ENCODE measurements at regions not wholly inside any gene's neighbourhood (a gene's known extent, or its start where the extent isn't known, plus 50 kb on each side); places are given as distances from the start of the nearest gene placed in this dataset.
"Not testable (repeated sequence)": the region's sequence is repeated elsewhere in the genome, so short reads cannot be mapped to it uniquely, and the experiment has no call there.

- not testable (repeated sequence) for DNase-seq (ENCODE audit: low spot score)
Observed at GRCh38 chr1:196002296-196002695, 605.9 kb downstream of the KCNT2 start.

- DNase-seq (ENCODE audit: low spot score): no peak
Observed at GRCh38 chr1:196001188-196001587, 607.1 kb downstream of the KCNT2 start.

- no peak for DNase-seq (ENCODE audit: low spot score)
Observed at GRCh38 chr1:195999022-195999421, 609.2 kb downstream of the KCNT2 start.

GRCh38 chr1:195981448-195982139 lies 626.6 kb downstream of the KCNT2 start:
- DNase-seq (ENCODE audit: low spot score): no peak

GRCh38 chr1:195979646-195980045 lies 628.6 kb downstream of the KCNT2 start:
- DNase-seq (ENCODE audit: low spot score): no peak

GRCh38 chr1:195973311-195973904 lies 634.8 kb downstream of the KCNT2 start:
- DNase-seq (ENCODE audit: low spot score): no peak

GRCh38 chr1:195971589-195971988 lies 636.7 kb downstream of the KCNT2 start:
- DNase-seq (ENCODE audit: low spot score): no peak

- DNase-seq (ENCODE audit: low spot score): no peak
Observed at GRCh38 chr1:195970209-195970608, 638.0 kb downstream of the KCNT2 start.

GRCh38 chr1:195965475-195965874 lies 642.8 kb downstream of the KCNT2 start:
- DNase-seq (ENCODE audit: low spot score): no peak

GRCh38 chr1:195965036-195965435 lies 643.2 kb downstream of the KCNT2 start:
- no peak for DNase-seq (ENCODE audit: low spot score)

GRCh38 chr1:195964516-195964915 lies 643.7 kb downstream of the KCNT2 start:
- no peak for DNase-seq (ENCODE audit: low spot score)

GRCh38 chr1:195962051-195962450 lies 646.2 kb downstream of the KCNT2 start:
- DNase-seq (ENCODE audit: low spot score): no peak

- no peak for DNase-seq (ENCODE audit: low spot score)
Observed at GRCh38 chr1:195960580-195960979, 647.7 kb downstream of the KCNT2 start.

- DNase-seq (ENCODE audit: low spot score): no peak
Observed at GRCh38 chr1:195958131-195958530, 650.1 kb downstream of the KCNT2 start.

- no peak for DNase-seq (ENCODE audit: low spot score)
Observed at GRCh38 chr1:195956845-195957244, 651.4 kb downstream of the KCNT2 start.

GRCh38 chr1:195954848-195955247 lies 653.4 kb downstream of the KCNT2 start:
- DNase-seq (ENCODE audit: low spot score): no peak

GRCh38 chr1:195951313-195951712 lies 656.9 kb downstream of the KCNT2 start:
- DNase-seq (ENCODE audit: low spot score): no peak

GRCh38 chr1:195948123-195948895 lies 659.9 kb downstream of the KCNT2 start:
- no peak for DNase-seq (ENCODE audit: low spot score)

GRCh38 chr1:195946500-195946899 lies 661.7 kb downstream of the KCNT2 start:
- no peak for DNase-seq (ENCODE audit: low spot score)

- no peak for DNase-seq (ENCODE audit: low spot score)
Observed at GRCh38 chr1:195941795-195942194, 666.4 kb downstream of the KCNT2 start.

GRCh38 chr1:195941314-195941713 lies 666.9 kb downstream of the KCNT2 start:
- DNase-seq (ENCODE audit: low spot score): no peak

- DNase-seq (ENCODE audit: low spot score): no peak
Observed at GRCh38 chr1:195939844-195940243, 668.4 kb downstream of the KCNT2 start.
